ENCODE measurements at regions not wholly inside any gene's neighbourhood (a gene's known extent, or its start where the extent isn't known, plus 50 kb on each side); places are given as distances from the start of the nearest gene placed in this dataset.

DNA sequence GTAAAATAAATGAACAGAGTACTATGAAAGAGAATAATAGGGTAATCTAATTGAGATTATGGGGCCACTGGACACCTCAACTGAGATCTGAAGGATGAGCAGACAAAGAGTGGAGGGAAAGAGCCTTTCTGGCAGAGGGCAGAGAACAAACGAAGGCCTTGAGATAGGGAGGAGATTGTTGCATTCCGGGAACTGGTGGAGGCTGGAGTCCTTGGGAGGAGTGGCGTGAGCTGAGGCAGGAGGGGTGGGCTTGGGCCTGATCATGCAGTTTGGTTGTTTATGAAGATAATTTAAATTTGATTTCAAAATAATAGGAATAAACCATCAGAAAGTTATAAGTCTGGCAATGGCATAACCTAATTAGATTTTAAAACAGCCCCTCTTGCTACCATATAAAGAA lies 59.5 kb upstream of the GALNT15 start:
- TF ChIP-seq, protein P1, sequence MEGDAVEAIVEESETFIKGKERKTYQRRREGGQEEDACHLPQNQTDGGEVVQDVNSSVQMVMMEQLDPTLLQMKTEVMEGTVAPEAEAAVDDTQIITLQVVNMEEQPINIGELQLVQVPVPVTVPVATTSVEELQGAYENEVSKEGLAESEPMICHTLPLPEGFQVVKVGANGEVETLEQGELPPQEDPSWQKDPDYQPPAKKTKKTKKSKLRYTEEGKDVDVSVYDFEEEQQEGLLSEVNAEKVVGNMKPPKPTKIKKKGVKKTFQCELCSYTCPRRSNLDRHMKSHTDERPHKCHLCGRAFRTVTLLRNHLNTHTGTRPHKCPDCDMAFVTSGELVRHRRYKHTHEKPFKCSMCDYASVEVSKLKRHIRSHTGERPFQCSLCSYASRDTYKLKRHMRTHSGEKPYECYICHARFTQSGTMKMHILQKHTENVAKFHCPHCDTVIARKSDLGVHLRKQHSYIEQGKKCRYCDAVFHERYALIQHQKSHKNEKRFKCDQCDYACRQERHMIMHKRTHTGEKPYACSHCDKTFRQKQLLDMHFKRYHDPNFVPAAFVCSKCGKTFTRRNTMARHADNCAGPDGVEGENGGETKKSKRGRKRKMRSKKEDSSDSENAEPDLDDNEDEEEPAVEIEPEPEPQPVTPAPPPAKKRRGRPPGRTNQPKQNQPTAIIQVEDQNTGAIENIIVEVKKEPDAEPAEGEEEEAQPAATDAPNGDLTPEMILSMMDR (IDR thresholded peaks at IDR 0.05) = no peak
- Mint-ChIP-seq H3K27ac (ENCODE audit: unreplicated experiment) (no peak overlapping the region), H3K27me3 (ENCODE audit: low read depth) (no peaks in the 10 kb centered on the region), H3K4me3 (ENCODE audit: unreplicated experiment) (no peak overlapping the region), H3K4me1 (ENCODE audit: low read depth) (peaks cover 11% of the 10 kb centered on the region), H3K9me3 (ENCODE audit: low read depth) (peaks cover 5% of the 10 kb centered on the region), H3K36me3 (ENCODE audit: low read depth) (no peaks in the 10 kb centered on the region)
- DNase-seq (ENCODE audit: low spot score) = no peak

DNA sequence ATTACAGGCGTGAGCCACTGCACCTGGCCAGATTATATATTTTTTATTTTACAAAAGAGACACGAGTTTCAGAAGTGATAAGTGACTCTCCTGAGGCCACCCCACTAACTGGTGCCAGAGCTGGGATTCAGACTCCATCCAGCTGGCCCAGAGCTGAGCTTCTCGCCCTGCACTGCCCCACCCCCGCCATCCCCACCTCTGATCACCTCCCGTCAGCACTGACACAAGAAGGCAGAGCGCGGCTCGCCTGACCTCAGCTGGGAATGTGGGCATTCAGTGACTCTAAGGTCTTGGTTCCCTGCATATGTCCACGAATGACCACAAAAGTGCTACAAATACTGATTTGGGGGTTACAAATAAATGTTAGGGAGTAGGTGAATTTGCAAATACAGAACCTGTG lies 56.1 kb upstream of the GALNT15 start:
- no peak for DNase-seq (ENCODE audit: low spot score)
- peaks cover 11% of the 10 kb centered on the region for H3K4me1 Mint-ChIP-seq (ENCODE audit: low read depth)
- H3K4me3 Mint-ChIP-seq (ENCODE audit: unreplicated experiment) = no peak overlapping the region
- TF ChIP-seq, protein P1 (IDR thresholded peaks at IDR 0.05) = no peak
- H3K9me3 Mint-ChIP-seq (ENCODE audit: low read depth) = no peaks in the 10 kb centered on the region
- no peak overlapping the region for H3K27ac Mint-ChIP-seq (ENCODE audit: unreplicated experiment)
- no peaks in the 10 kb centered on the region for H3K27me3 Mint-ChIP-seq (ENCODE audit: low read depth)
- no peaks in the 10 kb centered on the region for H3K36me3 Mint-ChIP-seq (ENCODE audit: low read depth)

DNA sequence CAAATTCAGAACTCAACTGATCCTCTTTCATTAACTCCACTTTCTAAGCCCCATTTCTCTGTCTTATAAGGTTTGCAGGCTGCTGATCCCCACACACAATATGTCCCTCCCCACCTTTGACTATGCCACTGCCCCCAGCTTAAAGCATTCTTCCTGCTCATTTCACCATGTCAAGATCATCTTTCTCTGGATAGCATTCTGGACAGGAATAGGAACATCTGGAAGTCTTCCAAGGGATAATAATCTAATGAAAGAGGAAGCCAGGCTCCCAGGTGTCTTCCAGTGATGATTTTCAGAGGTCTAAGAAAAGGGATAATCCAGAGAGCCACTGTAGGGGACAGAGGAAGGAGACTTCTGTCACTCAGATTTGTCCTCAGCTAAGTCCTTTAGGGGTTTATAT lies 54.6 kb upstream of the GALNT15 start:
- H3K9me3 Mint-ChIP-seq (ENCODE audit: low read depth) = no peaks in the 10 kb centered on the region
- TF ChIP-seq, protein P1 (IDR thresholded peaks at IDR 0.05) = no peak
- H3K27ac Mint-ChIP-seq (ENCODE audit: unreplicated experiment) = no peak overlapping the region
- no peak for DNase-seq (ENCODE audit: low spot score)
- H3K36me3 Mint-ChIP-seq (ENCODE audit: low read depth) = no peaks in the 10 kb centered on the region
- no peak overlapping the region for H3K4me3 Mint-ChIP-seq (ENCODE audit: unreplicated experiment)
- H3K4me1 Mint-ChIP-seq (ENCODE audit: low read depth) = peaks cover 4% of the 10 kb centered on the region
- H3K27me3 Mint-ChIP-seq (ENCODE audit: low read depth) = no peaks in the 10 kb centered on the region

DNA sequence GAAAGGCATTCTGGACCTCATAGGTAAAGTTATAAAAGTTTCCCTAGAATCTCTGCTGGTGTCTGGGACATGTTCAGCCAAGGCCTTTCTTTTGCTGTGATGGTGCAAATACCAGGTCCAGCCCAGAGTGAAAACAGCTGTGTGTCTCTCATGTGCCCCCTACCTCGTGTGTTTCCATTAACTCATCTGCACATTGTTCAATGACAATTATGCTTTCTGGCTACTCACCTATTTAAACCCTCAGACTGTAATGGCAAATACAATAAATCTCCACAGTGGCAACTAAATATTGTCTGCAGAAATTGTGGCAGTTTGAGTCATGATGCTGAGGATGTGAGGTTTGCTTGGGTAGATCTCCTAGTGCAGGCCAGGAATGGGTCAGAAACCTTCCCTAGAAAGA lies 53.1 kb upstream of the GALNT15 start:
- H3K36me3 Mint-ChIP-seq (ENCODE audit: low read depth) = no peaks in the 10 kb centered on the region
- H3K27me3 Mint-ChIP-seq (ENCODE audit: low read depth) = no peaks in the 10 kb centered on the region
- H3K4me3 Mint-ChIP-seq (ENCODE audit: unreplicated experiment) = no peak overlapping the region
- DNase-seq (ENCODE audit: low spot score) = no peak
- H3K4me1 Mint-ChIP-seq (ENCODE audit: low read depth) = peaks cover 4% of the 10 kb centered on the region
- TF ChIP-seq, protein P1 (IDR thresholded peaks at IDR 0.05) = no peak
- no peak overlapping the region for H3K27ac Mint-ChIP-seq (ENCODE audit: unreplicated experiment)
- H3K9me3 Mint-ChIP-seq (ENCODE audit: low read depth) = no peaks in the 10 kb centered on the region

DNA sequence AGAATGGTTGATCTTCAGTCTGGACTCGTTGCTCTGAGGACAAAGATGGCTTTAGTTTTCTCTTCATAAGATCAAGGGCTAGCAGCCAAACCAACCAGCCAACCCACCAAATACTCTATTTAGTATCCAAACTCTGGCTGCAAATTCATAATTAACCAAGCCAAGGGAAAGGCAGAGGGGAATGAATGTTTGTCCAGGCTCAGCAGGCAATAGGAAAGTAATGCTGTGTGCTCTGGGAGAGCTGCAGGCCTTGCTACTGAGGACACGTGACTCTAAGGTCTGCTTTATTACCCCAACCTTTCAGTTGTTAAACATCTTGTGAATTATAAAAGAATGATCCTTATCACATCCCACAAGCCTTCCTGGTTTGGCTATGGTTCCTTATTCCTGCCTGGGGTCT lies 52.3 kb upstream of the GALNT15 start:
- Mint-ChIP-seq H3K27ac (ENCODE audit: unreplicated experiment) (no peak overlapping the region), H3K9me3 (ENCODE audit: low read depth) (no peaks in the 10 kb centered on the region), H3K4me1 (ENCODE audit: low read depth) (peaks cover 4% of the 10 kb centered on the region), H3K36me3 (ENCODE audit: low read depth) (no peaks in the 10 kb centered on the region), H3K4me3 (ENCODE audit: unreplicated experiment) (no peak overlapping the region), H3K27me3 (ENCODE audit: low read depth) (no peaks in the 10 kb centered on the region)
- DNase-seq (ENCODE audit: low spot score) = no peak
- TF ChIP-seq, protein P1 (IDR thresholded peaks at IDR 0.05) = no peak

Measured in chondrocyte (in vitro differentiated cells).